WTC11 (cell line): ENCODE measurements at regions not wholly inside any gene's neighbourhood (a gene's known extent, or its start where the extent isn't known, plus 50 kb on each side); places are given as distances from the start of the nearest gene placed in this dataset.

Experiments used
- ATAC-seq: fragments of 200-7000 bp; cut with Tn5 transposase; 2 replicates; pipeline ENCODE4 v1.10.0; 2021; ENCODE audit warnings: mild to moderate bottlenecking, moderate library complexity
- CTCF ChIA-PET: fragments of 300-600 bp; sonication (Branson Sonifier 250); formaldehyde crosslinking; loops from one replicate; lab custom pipeline; 2021; ENCODE audit warnings: antibody characterized with exemption; lab: Charles Lee
- POLR2A ChIA-PET: fragments of 350-600 bp; sonication (Branson Sonifier 250); formaldehyde crosslinking; loops from one replicate; lab custom pipeline; 2021; ENCODE audit warnings: antibody characterized with exemption; lab: Charles Lee
- DNase-seq: peaks from one replicate; pipeline ENCODE4 v3.0.0; 2021; ENCODE audit warnings: low spot score
- H3K27ac Mint-ChIP-seq: 2 replicates; pipeline ENCODE4 v1.8.0; 2021; ENCODE audit warnings: mixed read lengths
- H3K27me3 Mint-ChIP-seq: 2 replicates; pipeline ENCODE4 v1.8.0; 2021; ENCODE audit warnings: low read depth, mild to moderate bottlenecking, moderate library complexity, mixed read lengths
- H3K36me3 Mint-ChIP-seq: 2 replicates; pipeline ENCODE4 v1.8.0; 2021; ENCODE audit warnings: mixed read lengths
- H3K4me1 Mint-ChIP-seq: 2 replicates; pipeline ENCODE4 v1.8.0; 2022; ENCODE audit warnings: mixed read lengths
- H3K4me3 Mint-ChIP-seq: 2 replicates; pipeline ENCODE4 v1.8.0; 2021; ENCODE audit warnings: mild to moderate bottlenecking, moderate library complexity, mixed read lengths
- H3K9me3 Mint-ChIP-seq: 2 replicates; pipeline ENCODE4 v1.8.0; 2021; ENCODE audit warnings: mixed read lengths
- AFF4 ChIP-seq: sonication (generic); formaldehyde crosslinking; IDR thresholded peaks from 2 replicates; pipeline ENCODE4 v1.8.1; 2023; ENCODE audit warnings: mild to moderate bottlenecking, missing genetic modification reagents, borderline replicate concordance
- FOXJ3 ChIP-seq: sonication (generic); formaldehyde crosslinking; IDR thresholded peaks from 2 replicates; pipeline ENCODE4 v1.9.0; 2021; ENCODE audit warnings: missing genetic modification reagents, mild to moderate bottlenecking, borderline replicate concordance
- GABPB1 ChIP-seq: sonication (generic); formaldehyde crosslinking; IDR thresholded peaks from 2 replicates; pipeline ENCODE4 v1.8.1; 2023; ENCODE audit warnings: mild to moderate bottlenecking, missing genetic modification reagents
- HMGA2 ChIP-seq: fragments of 250-450 bp; sonication (Bioruptor Pico); IDR thresholded peaks from 2 replicates; pipeline ENCODE4 v1.4.0; 2021; ENCODE audit warnings: mild to moderate bottlenecking, moderate library complexity
- IRF2 ChIP-seq: sonication (generic); formaldehyde crosslinking; IDR thresholded peaks from 2 replicates; pipeline ENCODE4 v1.8.0; 2022; ENCODE audit warnings: low read depth, missing genetic modification reagents, borderline replicate concordance
- JUN ChIP-seq: sonication (generic); formaldehyde crosslinking; IDR thresholded peaks from 2 replicates; pipeline ENCODE4 v1.8.0; 2023; ENCODE audit warnings: mild to moderate bottlenecking, missing genetic modification reagents
- KAT7 ChIP-seq: sonication (generic); formaldehyde crosslinking; IDR thresholded peaks from 2 replicates; pipeline ENCODE4 v1.8.1; 2023; ENCODE audit warnings: missing genetic modification reagents, mild to moderate bottlenecking, borderline replicate concordance
- NR1H2 ChIP-seq: sonication (generic); formaldehyde crosslinking; IDR thresholded peaks from 2 replicates; pipeline ENCODE4 v1.9.0; 2021; ENCODE audit warnings: mild to moderate bottlenecking, moderate library complexity, missing genetic modification reagents
- OVOL2 ChIP-seq: fragments of 250-450 bp; sonication (Bioruptor Pico); IDR thresholded peaks from 2 replicates; pipeline ENCODE4 v1.9.0; 2021; ENCODE audit warnings: mild to moderate bottlenecking, borderline replicate concordance
- PRRX2 ChIP-seq: fragments of 250-450 bp; sonication (Bioruptor Pico); IDR thresholded peaks from 2 replicates; pipeline ENCODE4 v1.8.0; 2021; ENCODE audit warnings: mild to moderate bottlenecking
- RORB ChIP-seq: fragments of 250-450 bp; sonication (Bioruptor Pico); IDR thresholded peaks from 2 replicates; pipeline ENCODE4 v1.9.0; 2021; ENCODE audit warnings: mild to moderate bottlenecking
- SMAD4 ChIP-seq: sonication (generic); formaldehyde crosslinking; IDR thresholded peaks from 2 replicates; pipeline ENCODE4 v1.8.0; 2022; ENCODE audit warnings: mild to moderate bottlenecking, missing genetic modification reagents
- SP1 ChIP-seq: sonication (generic); formaldehyde crosslinking; conservative IDR thresholded peaks from 2 replicates; pipeline ENCODE4 v1.8.1; 2022; ENCODE audit warnings: missing genetic modification reagents
- TP53 ChIP-seq: sonication (generic); formaldehyde crosslinking; IDR thresholded peaks from 2 replicates; pipeline ENCODE4 v1.8.1; 2023; ENCODE audit warnings: mild to moderate bottlenecking, missing genetic modification reagents
- USF2 ChIP-seq: sonication (generic); formaldehyde crosslinking; IDR thresholded peaks from 2 replicates; pipeline ENCODE4 v1.8.1; 2023; ENCODE audit warnings: mild to moderate bottlenecking, missing genetic modification reagents, moderate library complexity
- ZBTB21 ChIP-seq: sonication (generic); formaldehyde crosslinking; IDR thresholded peaks from 2 replicates; pipeline ENCODE4 v1.8.1; 2023; ENCODE audit warnings: mild to moderate bottlenecking, missing genetic modification reagents, borderline replicate concordance
- ZBTB43 ChIP-seq: sonication (generic); formaldehyde crosslinking; IDR thresholded peaks from 2 replicates; pipeline ENCODE4 v1.8.1; 2023; ENCODE audit warnings: mild to moderate bottlenecking, missing genetic modification reagents
- ZMAT4 ChIP-seq: fragments of 250-450 bp; sonication (Bioruptor Pico); IDR thresholded peaks from 2 replicates; pipeline ENCODE4 v1.9.0; 2021; ENCODE audit warnings: mild to moderate bottlenecking
- ZNF219 ChIP-seq: sonication (generic); formaldehyde crosslinking; IDR thresholded peaks from 2 replicates; pipeline ENCODE4 v1.8.0; 2023; ENCODE audit warnings: missing genetic modification reagents, mild to moderate bottlenecking, borderline replicate concordance
- ZNF232 ChIP-seq: sonication (generic); formaldehyde crosslinking; IDR thresholded peaks from 2 replicates; pipeline ENCODE4 v1.8.0; 2022; ENCODE audit warnings: mild to moderate bottlenecking, missing genetic modification reagents
- ZNF416 ChIP-seq: fragments of 250-450 bp; sonication (Bioruptor Pico); IDR thresholded peaks from 2 replicates; pipeline ENCODE4 v1.9.0; 2021; ENCODE audit warnings: mild to moderate bottlenecking, inconsistent platforms
- ZNF532 ChIP-seq: fragments of 250-450 bp; sonication (Bioruptor Pico); IDR thresholded peaks from 2 replicates; pipeline ENCODE4 v1.9.0; 2021; ENCODE audit warnings: mild to moderate bottlenecking, borderline replicate concordance

GRCh38 chr6:15872241-15873103 is 209.6 kb upstream of the DTNBP1 start:
- Mint-ChIP-seq H3K27ac (no peak overlapping the region), H3K36me3 (no peaks in the 10 kb centered on the region), H3K27me3 (no peaks in the 10 kb centered on the region), H3K4me3 (no peak overlapping the region), H3K9me3 (no peaks in the 10 kb centered on the region)
- CTCF ChIA-PET, result interaction anchor here (2.7 kb wide), 1 partner anchor 311 kb away, joined by 13 read pairs; no protein-coding TSS in a partner anchor
- ATAC-seq (no peak), DNase-seq (no peak)
- TF ChIP-seq PRRX2 (no peak), GABPB1 (CRISPR knock-in tag) (no peak), NR1H2 (CRISPR knock-in tag) (no peak), AFF4 (no peak), KAT7 (CRISPR knock-in tag) (no peak), IRF2 (no peak), FOXJ3 (no peak), RORB (CRISPR knock-in tag) (no peak), ZBTB43 (no peak), TP53 (CRISPR knock-in tag) (no peak), HMGA2 (CRISPR knock-in tag) (no peak), SMAD4 (CRISPR knock-in tag) (no peak), SP1 (CRISPR knock-in tag) (no peak), OVOL2 (CRISPR knock-in tag) (no peak), ZBTB21 (no peak), ZMAT4 (CRISPR knock-in tag) (no peak), ZNF416 (no peak), USF2 (CRISPR knock-in tag) (no peak), JUN (no peak)
- TF ChIP-seq, all 79 proteins: peak for 0
- peaks cover 22% of the 10 kb centered on the region for H3K4me1 Mint-ChIP-seq
- POLR2A ChIA-PET, result interaction anchor here (0.5 kb wide), 1 partner anchor 511 kb away, joined by 3 read pairs; no protein-coding TSS in a partner anchor

- DNase-seq, result no peak
- Mint-ChIP-seq H3K36me3 (no peaks in the 10 kb centered on the region), H3K9me3 (no peaks in the 10 kb centered on the region), H3K27ac (no peak overlapping the region), H3K27me3 (no peaks in the 10 kb centered on the region), H3K4me1 (peaks cover 22% of the 10 kb centered on the region), H3K4me3 (no peak overlapping the region)
- ChIA-PET POLR2A (no interaction called here), CTCF (no interaction called here)
- TF ChIP-seq IRF2 (no peak), ZNF416 (no peak), ZNF532 (no peak), HMGA2 (CRISPR knock-in tag) (no peak), ZNF232 (CRISPR knock-in tag) (no peak), ZNF219 (CRISPR knock-in tag) (no peak)
- ATAC-seq, result no peak
These were observed 208.4 kb upstream of the DTNBP1 start for GRCh38 chr6:15871276-15871675.
